Glutamatergic neuron (in vitro differentiated cells): ENCODE measurements at regions not wholly inside any gene's neighbourhood (a gene's known extent, or its start where the extent isn't known, plus 50 kb on each side); places are given as distances from the start of the nearest gene placed in this dataset.
"Not testable (repeated sequence)": the region's sequence is repeated elsewhere in the genome, so short reads cannot be mapped to it uniquely, and the experiment has no call there.

Source experiments
- DNase-seq: peaks from one replicate; pipeline ENCODE4 v3.0.0; 2022
- H3K27ac Mint-ChIP-seq: one replicate; pipeline ENCODE4 v1.8.0; 2020; ENCODE audit warnings: mild to moderate bottlenecking, mixed read lengths, inconsistent platforms; ENCODE audit not compliant: unreplicated experiment
- H3K27me3 Mint-ChIP-seq: one replicate; pipeline ENCODE4 v1.8.0; 2020; ENCODE audit warnings: mild to moderate bottlenecking, moderate library complexity, mixed read lengths, inconsistent platforms; ENCODE audit not compliant: unreplicated experiment
- H3K36me3 Mint-ChIP-seq: one replicate; pipeline ENCODE4 v1.8.0; 2020; ENCODE audit warnings: mild to moderate bottlenecking, mixed read lengths, inconsistent platforms; ENCODE audit not compliant: unreplicated experiment
- H3K4me1 Mint-ChIP-seq: one replicate; pipeline ENCODE4 v1.8.0; 2020; ENCODE audit warnings: mild to moderate bottlenecking, low read depth, mixed read lengths, inconsistent platforms; ENCODE audit not compliant: unreplicated experiment
- H3K4me3 Mint-ChIP-seq: one replicate; pipeline ENCODE4 v1.8.0; 2020; ENCODE audit warnings: mild to moderate bottlenecking, mixed read lengths, inconsistent platforms; ENCODE audit not compliant: unreplicated experiment
- H3K9me3 Mint-ChIP-seq: one replicate; pipeline ENCODE4 v1.8.0; 2020; ENCODE audit warnings: mild to moderate bottlenecking, moderate library complexity, mixed read lengths, inconsistent platforms; ENCODE audit not compliant: unreplicated experiment
- CTCF ChIP-seq: fragments of 200-600 bp; sonication (generic); IDR thresholded peaks from one replicate; pipeline ENCODE4 v1.5.0; 2021; ENCODE audit not compliant: partially characterized antibody, unreplicated experiment

- Mint-ChIP-seq H3K4me3 (no peak overlapping the region), H3K27ac (no peak overlapping the region), H3K4me1 (no peaks in the 10 kb centered on the region), H3K36me3 (no peaks in the 10 kb centered on the region), H3K9me3 (no peaks in the 10 kb centered on the region), H3K27me3 (no peaks in the 10 kb centered on the region)
- TF ChIP-seq CTCF: no peak
- no peak for DNase-seq
These were observed 255.6 kb upstream of the IZUMO3 start for GRCh38 chr9:24801344-24801743.

GRCh38 chr9:24793787-24794186 is 248.1 kb upstream of the IZUMO3 start:
- no peak overlapping the region for H3K4me3 Mint-ChIP-seq
- no peaks in the 10 kb centered on the region for H3K4me1 Mint-ChIP-seq
- TF ChIP-seq CTCF: no peak
- H3K9me3 Mint-ChIP-seq: no peaks in the 10 kb centered on the region
- no peak for DNase-seq
- H3K27ac Mint-ChIP-seq: no peak overlapping the region
- no peaks in the 10 kb centered on the region for H3K27me3 Mint-ChIP-seq
- H3K36me3 Mint-ChIP-seq: no peaks in the 10 kb centered on the region

GRCh38 chr9:24776226-24776625 is 230.5 kb upstream of the IZUMO3 start:
- no peak overlapping the region for H3K4me3 Mint-ChIP-seq
- H3K27ac Mint-ChIP-seq: no peak overlapping the region
- H3K27me3 Mint-ChIP-seq: no peaks in the 10 kb centered on the region
- no peaks in the 10 kb centered on the region for H3K4me1 Mint-ChIP-seq
- H3K36me3 Mint-ChIP-seq: peaks cover 18% of the 10 kb centered on the region
- TF ChIP-seq CTCF: no peak
- peaks cover 5% of the 10 kb centered on the region for H3K9me3 Mint-ChIP-seq
- no peak for DNase-seq

GRCh38 chr9:24774199-24774598 is 228.5 kb upstream of the IZUMO3 start:
- not testable (repeated sequence) for H3K9me3 Mint-ChIP-seq, H3K27me3 Mint-ChIP-seq, H3K4me3 Mint-ChIP-seq, H3K4me1 Mint-ChIP-seq, H3K27ac Mint-ChIP-seq
- peaks cover 18% of the 10 kb centered on the region for H3K36me3 Mint-ChIP-seq
- peak; percentile 30 for DNase-seq

GRCh38 chr9:24766081-24766480 is 220.4 kb upstream of the IZUMO3 start:
- DNase-seq: no peak
- peaks cover 2% of the 10 kb centered on the region for H3K27me3 Mint-ChIP-seq
- peaks cover 4% of the 10 kb centered on the region for H3K9me3 Mint-ChIP-seq
- H3K4me1 Mint-ChIP-seq: no peaks in the 10 kb centered on the region
- no peak overlapping the region for H3K4me3 Mint-ChIP-seq
- no peak overlapping the region for H3K27ac Mint-ChIP-seq
- peaks cover 7% of the 10 kb centered on the region for H3K36me3 Mint-ChIP-seq
- TF ChIP-seq CTCF: no peak
